ENCODE measurements at regions not wholly inside any gene's neighbourhood (a gene's known extent, or its start where the extent isn't known, plus 50 kb on each side); places are given as distances from the start of the nearest gene placed in this dataset.

DNA sequence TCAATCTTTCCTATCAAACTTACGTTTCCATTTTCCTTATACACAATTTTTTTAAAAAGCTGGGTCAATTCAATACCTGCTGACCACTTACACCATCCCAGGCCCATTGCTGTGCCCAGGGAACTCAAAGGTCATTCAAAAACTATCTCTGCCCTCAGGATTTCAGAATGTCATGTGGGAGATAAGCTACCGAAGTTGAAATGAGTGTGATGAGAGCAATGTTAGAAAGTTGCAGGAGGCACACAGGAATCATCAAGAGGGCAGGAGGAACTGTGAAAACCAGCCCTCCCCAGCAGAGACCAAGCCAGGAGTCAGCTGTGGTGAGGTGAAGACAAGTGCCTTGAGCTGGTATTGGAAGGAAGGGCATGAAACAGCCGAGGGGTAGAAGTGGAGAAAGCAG lies 195.9 kb downstream of the HS3ST3A1 start (continued):
- TF ChIP-seq CHD7 (IDR thresholded peaks at IDR 0.05; ENCODE audit: insufficient replicate concordance, low read length) (no peak), KDM5A (IDR thresholded peaks at IDR 0.05; ENCODE audit: low read length) (no peak), ZNF274 (IDR thresholded peaks at IDR 0.05; ENCODE audit: borderline replicate concordance, extremely low read depth, low read length) (no peak), FOSL1 (IDR thresholded peaks at IDR 0.05; ENCODE audit: insufficient read depth, low read depth, low read length) (no peak), BACH1 (IDR thresholded peaks at IDR 0.05; ENCODE audit: low read length) (no peak), CHD2 (IDR thresholded peaks at IDR 0.05; ENCODE audit: low read length) (no peak)
